DOHH2 (cell line): ENCODE measurements at regions not wholly inside any gene's neighbourhood (a gene's known extent, or its start where the extent isn't known, plus 50 kb on each side); places are given as distances from the start of the nearest gene placed in this dataset.

Source experiments
- EZH2phosphoT487 ChIP-seq: fragments of 200-600 bp; sonication (generic); IDR thresholded peaks from 2 replicates; pipeline ENCODE4 v1.6.1; 2017; ENCODE audit warnings: borderline replicate concordance, mild to moderate bottlenecking, antibody characterized with exemption, low read length, moderate library complexity, mixed read lengths
- TF ChIP-seq, protein P1 (sequence below): fragments of 200-600 bp; sonication (generic); IDR thresholded peaks from one replicate; pipeline ENCODE4 v1.5.1; 2014; ENCODE audit warnings: antibody characterized with exemption, mild to moderate bottlenecking, low read depth, low read length; ENCODE audit not compliant: poor library complexity, severe bottlenecking

DNA sequence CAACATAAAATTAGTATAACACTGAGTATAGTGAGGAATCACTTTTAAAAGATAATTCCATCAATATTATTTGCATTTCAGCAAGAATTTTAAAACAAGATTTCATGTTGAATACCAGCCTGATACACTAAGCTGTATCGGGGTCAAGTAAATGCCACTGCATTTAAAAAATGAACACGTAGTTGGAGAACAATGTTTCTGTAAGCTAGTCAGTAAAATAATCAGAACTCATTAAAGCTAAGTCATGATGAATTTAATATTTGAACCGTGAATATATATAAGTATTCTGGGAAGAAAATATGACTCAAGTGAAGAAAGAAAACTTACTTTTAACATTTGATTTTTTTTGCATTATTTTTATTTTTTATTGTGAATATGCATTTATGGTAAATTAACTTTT, 611.0 kb upstream of the PABPC4L start:
- TF ChIP-seq, protein P1, sequence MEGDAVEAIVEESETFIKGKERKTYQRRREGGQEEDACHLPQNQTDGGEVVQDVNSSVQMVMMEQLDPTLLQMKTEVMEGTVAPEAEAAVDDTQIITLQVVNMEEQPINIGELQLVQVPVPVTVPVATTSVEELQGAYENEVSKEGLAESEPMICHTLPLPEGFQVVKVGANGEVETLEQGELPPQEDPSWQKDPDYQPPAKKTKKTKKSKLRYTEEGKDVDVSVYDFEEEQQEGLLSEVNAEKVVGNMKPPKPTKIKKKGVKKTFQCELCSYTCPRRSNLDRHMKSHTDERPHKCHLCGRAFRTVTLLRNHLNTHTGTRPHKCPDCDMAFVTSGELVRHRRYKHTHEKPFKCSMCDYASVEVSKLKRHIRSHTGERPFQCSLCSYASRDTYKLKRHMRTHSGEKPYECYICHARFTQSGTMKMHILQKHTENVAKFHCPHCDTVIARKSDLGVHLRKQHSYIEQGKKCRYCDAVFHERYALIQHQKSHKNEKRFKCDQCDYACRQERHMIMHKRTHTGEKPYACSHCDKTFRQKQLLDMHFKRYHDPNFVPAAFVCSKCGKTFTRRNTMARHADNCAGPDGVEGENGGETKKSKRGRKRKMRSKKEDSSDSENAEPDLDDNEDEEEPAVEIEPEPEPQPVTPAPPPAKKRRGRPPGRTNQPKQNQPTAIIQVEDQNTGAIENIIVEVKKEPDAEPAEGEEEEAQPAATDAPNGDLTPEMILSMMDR: no peak
- no peak for TF ChIP-seq EZH2phosphoT487
